Parathyroid adenoma (tissue), 2 donors: ENCODE measurements at regions not wholly inside any gene's neighbourhood (a gene's known extent, or its start where the extent isn't known, plus 50 kb on each side); places are given as distances from the start of the nearest gene placed in this dataset.

Experiments
- H2AFZ ChIP-seq: fragments of 300-600 bp; sonication (generic); one replicate; pipeline ENCODE4 v1.7.0; 2017; ENCODE audit warnings: antibody characterized with exemption, mild to moderate bottlenecking
- H3K27ac ChIP-seq: fragments of 300-600 bp; sonication (generic); one replicate; pipeline ENCODE4 v1.7.0; 2017
- H3K27me3 ChIP-seq: fragments of 300-600 bp; sonication (generic); one replicate; pipeline ENCODE4 v1.7.0; 2017; ENCODE audit warnings: low read length; ENCODE audit not compliant: control insufficient read depth, insufficient read depth
- H3K36me3 ChIP-seq: fragments of 300-600 bp; sonication (generic); one replicate; pipeline ENCODE4 v1.7.0; 2017; ENCODE audit warnings: low read length; ENCODE audit not compliant: control insufficient read depth, insufficient read depth
- H3K4me1 ChIP-seq: fragments of 300-600 bp; sonication (generic); one replicate; pipeline ENCODE4 v1.7.0; 2017; ENCODE audit warnings: control low read depth
- H3K4me2 ChIP-seq: fragments of 300-600 bp; sonication (generic); one replicate; pipeline ENCODE4 v1.7.0; 2017; ENCODE audit warnings: low read length
- H3K4me3 ChIP-seq: fragments of 300-600 bp; sonication (generic); one replicate; pipeline ENCODE4 v1.7.0; 2017; ENCODE audit warnings: low read depth, low read length
- H3K79me2 ChIP-seq: fragments of 300-600 bp; sonication (generic); one replicate; pipeline ENCODE4 v1.7.0; 2017; ENCODE audit warnings: control low read depth
- H3K9ac ChIP-seq: fragments of 300-600 bp; sonication (generic); one replicate; pipeline ENCODE4 v1.7.0; 2017; ENCODE audit warnings: mild to moderate bottlenecking
- H3K9me3 ChIP-seq: fragments of 300-600 bp; sonication (generic); one replicate; pipeline ENCODE4 v1.7.0; 2017; ENCODE audit warnings: low read length; ENCODE audit not compliant: control insufficient read depth
- TF ChIP-seq, protein P1 (sequence below): fragments of 300-600 bp; sonication (generic); IDR thresholded peaks from one replicate; pipeline ENCODE4 v1.7.0; 2017; ENCODE audit warnings: antibody characterized with exemption, mild to moderate bottlenecking
- donor health status: primary hyperparathyroidism.

- H3K9ac ChIP-seq, result no peak overlapping the region
- no peak overlapping the region for H2AFZ ChIP-seq
- TF ChIP-seq, protein P1, sequence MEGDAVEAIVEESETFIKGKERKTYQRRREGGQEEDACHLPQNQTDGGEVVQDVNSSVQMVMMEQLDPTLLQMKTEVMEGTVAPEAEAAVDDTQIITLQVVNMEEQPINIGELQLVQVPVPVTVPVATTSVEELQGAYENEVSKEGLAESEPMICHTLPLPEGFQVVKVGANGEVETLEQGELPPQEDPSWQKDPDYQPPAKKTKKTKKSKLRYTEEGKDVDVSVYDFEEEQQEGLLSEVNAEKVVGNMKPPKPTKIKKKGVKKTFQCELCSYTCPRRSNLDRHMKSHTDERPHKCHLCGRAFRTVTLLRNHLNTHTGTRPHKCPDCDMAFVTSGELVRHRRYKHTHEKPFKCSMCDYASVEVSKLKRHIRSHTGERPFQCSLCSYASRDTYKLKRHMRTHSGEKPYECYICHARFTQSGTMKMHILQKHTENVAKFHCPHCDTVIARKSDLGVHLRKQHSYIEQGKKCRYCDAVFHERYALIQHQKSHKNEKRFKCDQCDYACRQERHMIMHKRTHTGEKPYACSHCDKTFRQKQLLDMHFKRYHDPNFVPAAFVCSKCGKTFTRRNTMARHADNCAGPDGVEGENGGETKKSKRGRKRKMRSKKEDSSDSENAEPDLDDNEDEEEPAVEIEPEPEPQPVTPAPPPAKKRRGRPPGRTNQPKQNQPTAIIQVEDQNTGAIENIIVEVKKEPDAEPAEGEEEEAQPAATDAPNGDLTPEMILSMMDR, result no peak
- H3K79me2 ChIP-seq, result no peaks in the 10 kb centered on the region
- H3K27ac ChIP-seq, result no peak overlapping the region
- no peaks in the 10 kb centered on the region for H3K9me3 ChIP-seq
- H3K27me3 ChIP-seq, result no peaks in the 10 kb centered on the region
- H3K4me3 ChIP-seq, result peak overlapping the region; percentile 21
- H3K4me1 ChIP-seq, result peaks cover 8% of the 10 kb centered on the region
- no peaks in the 10 kb centered on the region for H3K36me3 ChIP-seq
- H3K4me2 ChIP-seq, result peak overlapping the region; percentile 50
Measured at GRCh38 chr5:124661317-124662141, 84.9 kb downstream of the ZNF608 start.

- TF ChIP-seq, protein P1, result no peak
- Histone ChIP-seq H3K4me1 (peaks cover 17% of the 10 kb centered on the region), H2AFZ (no peak overlapping the region), H3K4me3 (no peak overlapping the region), H3K27me3 (no peaks in the 10 kb centered on the region), H3K79me2 (no peaks in the 10 kb centered on the region), H3K27ac (no peak overlapping the region), H3K36me3 (no peaks in the 10 kb centered on the region), H3K9ac (no peak overlapping the region), H3K4me2 (peak overlapping the region; percentile 50), H3K9me3 (no peaks in the 10 kb centered on the region)
Measured at GRCh38 chr5:124660229-124661093, 86.0 kb downstream of the ZNF608 start.

DNA sequence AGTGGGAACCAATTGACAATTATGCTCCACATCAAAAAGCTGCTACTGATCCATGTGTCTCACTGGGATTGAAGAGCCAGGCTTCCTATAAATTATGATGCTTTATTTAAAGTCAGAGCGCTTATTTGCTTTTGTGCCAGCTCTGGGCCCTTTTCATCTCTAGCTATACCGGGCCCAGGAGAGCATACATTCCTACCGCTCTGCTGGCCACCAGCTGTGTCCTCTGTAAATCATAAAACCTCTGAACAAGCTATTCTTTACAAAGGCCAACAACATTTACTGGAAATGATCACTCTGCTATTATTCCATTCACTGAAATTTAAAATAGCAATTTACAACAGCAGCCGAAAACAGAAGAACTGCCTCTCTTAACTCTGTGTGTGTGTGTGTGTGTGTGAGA is 86.6 kb downstream of the ZNF608 start:
- Histone ChIP-seq H3K36me3 (no peaks in the 10 kb centered on the region), H3K4me1 (peaks cover 23% of the 10 kb centered on the region), H3K4me3 (no peak overlapping the region), H3K9ac (no peak overlapping the region), H3K9me3 (no peaks in the 10 kb centered on the region), H3K79me2 (no peaks in the 10 kb centered on the region), H2AFZ (no peak overlapping the region), H3K27ac (no peak overlapping the region), H3K4me2 (no peak overlapping the region), H3K27me3 (no peaks in the 10 kb centered on the region)
- TF ChIP-seq, protein P1, result no peak

DNA sequence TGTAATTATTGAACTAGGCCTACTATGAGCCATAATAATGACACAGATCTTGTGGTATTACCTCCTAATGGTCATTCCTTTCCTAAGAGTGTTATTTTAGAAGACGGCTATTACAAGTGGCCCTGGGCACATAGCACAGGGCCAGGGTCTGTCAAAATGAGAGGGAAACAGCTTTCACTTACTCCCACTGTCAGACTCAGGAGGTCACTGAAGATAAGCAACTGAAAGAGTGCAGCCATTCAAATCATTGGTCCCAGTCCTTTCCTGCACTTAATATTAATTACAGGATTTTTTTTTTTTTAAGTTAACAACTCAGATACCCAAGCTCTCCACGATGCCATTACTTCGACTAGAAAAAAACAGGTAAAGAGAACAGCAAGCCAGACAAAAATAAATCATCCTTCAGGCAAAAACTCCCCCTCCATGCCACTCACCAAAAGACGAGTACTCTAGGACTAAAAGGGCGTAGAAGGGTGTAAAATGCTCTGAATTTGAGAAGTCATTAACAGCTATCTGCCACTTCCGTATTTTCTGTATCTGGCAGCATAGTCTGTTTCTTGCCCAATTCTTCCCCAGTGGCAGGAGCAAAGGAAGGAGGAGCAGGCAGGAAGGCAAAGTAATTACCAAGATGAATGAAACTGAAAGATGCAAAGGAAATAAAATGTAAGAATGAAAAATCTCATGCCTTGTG is 87.4 kb downstream of the ZNF608 start:
- no peaks in the 10 kb centered on the region for H3K36me3 ChIP-seq
- TF ChIP-seq, protein P1, result no peak
- no peak overlapping the region for H2AFZ ChIP-seq
- H3K4me3 ChIP-seq, result no peak overlapping the region
- no peaks in the 10 kb centered on the region for H3K9me3 ChIP-seq
- no peak overlapping the region for H3K4me2 ChIP-seq
- H3K9ac ChIP-seq, result no peak overlapping the region
- no peak overlapping the region for H3K27ac ChIP-seq
- H3K27me3 ChIP-seq, result no peaks in the 10 kb centered on the region
- peaks cover 23% of the 10 kb centered on the region for H3K4me1 ChIP-seq
- H3K79me2 ChIP-seq, result no peaks in the 10 kb centered on the region
